Activated CD8-positive, alpha-beta T cell treated with anti-CD3 and anti-CD28 coated beads, Interleukin-2, amount 10 ng/mL, durations not matched to agents 7 days and 5 days (primary cell): ENCODE measurements at regions not wholly inside any gene's neighbourhood (a gene's known extent, or its start where the extent isn't known, plus 50 kb on each side); places are given as distances from the start of the nearest gene placed in this dataset.

Source experiments
- ATAC-seq: fragments of 150-1000 bp; cut with Tn5 transposase; one replicate; pipeline ENCODE4 v1.10.0; 2021; ENCODE audit warnings: moderate library complexity
- CTCF ChIA-PET: fragments of 350-600 bp; sonication (Branson Sonifier 250); formaldehyde crosslinking; loops from one replicate; lab custom pipeline; 2021; ENCODE audit warnings: antibody characterized with exemption; lab: Charles Lee
- POLR2A ChIA-PET: fragments of 350-600 bp; sonication (Branson Sonifier 250); formaldehyde crosslinking; loops from one replicate; lab custom pipeline; 2021; ENCODE audit warnings: antibody characterized with exemption; lab: Charles Lee
- DNase-seq: peaks from one replicate; pipeline ENCODE4 v3.0.0-alpha.2; 2020
- H3K27ac Mint-ChIP-seq: one replicate; pipeline ENCODE4 v1.8.0; 2021; ENCODE audit warnings: mild to moderate bottlenecking, mixed read lengths
- H3K27me3 Mint-ChIP-seq: one replicate; pipeline ENCODE4 v1.8.0; 2021; ENCODE audit warnings: low read depth, mixed read lengths
- H3K36me3 Mint-ChIP-seq: one replicate; pipeline ENCODE4 v1.8.0; 2021; ENCODE audit warnings: low read depth, mixed read lengths
- H3K4me1 Mint-ChIP-seq: one replicate; pipeline ENCODE4 v1.8.0; 2021; ENCODE audit warnings: low read depth, mixed read lengths
- H3K4me3 Mint-ChIP-seq: one replicate; pipeline ENCODE4 v1.8.0; 2021; ENCODE audit warnings: mild to moderate bottlenecking, mixed read lengths
- H3K9me3 Mint-ChIP-seq: one replicate; pipeline ENCODE4 v1.8.0; 2022; ENCODE audit warnings: mixed read lengths; ENCODE audit not compliant: insufficient read depth

DNA sequence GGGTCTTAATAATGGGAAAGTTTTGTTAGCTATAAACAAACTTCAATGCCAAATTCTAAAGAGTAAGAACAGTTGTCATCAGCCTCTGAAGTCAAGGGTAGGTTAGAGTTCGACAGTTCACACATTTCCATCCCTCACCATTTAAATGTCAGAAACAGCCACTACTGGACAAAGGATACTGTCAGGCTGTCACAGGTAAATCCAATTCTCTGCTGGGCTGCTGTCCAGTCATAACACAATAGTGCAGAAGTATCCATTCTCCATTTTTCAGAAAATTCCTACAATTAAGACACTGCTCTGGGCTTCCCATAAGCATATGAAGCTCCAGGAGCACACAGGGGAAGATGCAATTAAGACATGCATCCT is 221.4 kb downstream of the RPS29 start:
- no peaks in the 10 kb centered on the region for H3K36me3 Mint-ChIP-seq
- ATAC-seq (no peak), DNase-seq (no peak)
- H3K4me3 Mint-ChIP-seq: no peak overlapping the region
- POLR2A ChIA-PET: no interaction called here
- no peak overlapping the region for H3K27ac Mint-ChIP-seq
- CTCF ChIA-PET: no interaction called here
- no peaks in the 10 kb centered on the region for H3K4me1 Mint-ChIP-seq
- no peaks in the 10 kb centered on the region for H3K9me3 Mint-ChIP-seq
- H3K27me3 Mint-ChIP-seq: no peaks in the 10 kb centered on the region

DNA sequence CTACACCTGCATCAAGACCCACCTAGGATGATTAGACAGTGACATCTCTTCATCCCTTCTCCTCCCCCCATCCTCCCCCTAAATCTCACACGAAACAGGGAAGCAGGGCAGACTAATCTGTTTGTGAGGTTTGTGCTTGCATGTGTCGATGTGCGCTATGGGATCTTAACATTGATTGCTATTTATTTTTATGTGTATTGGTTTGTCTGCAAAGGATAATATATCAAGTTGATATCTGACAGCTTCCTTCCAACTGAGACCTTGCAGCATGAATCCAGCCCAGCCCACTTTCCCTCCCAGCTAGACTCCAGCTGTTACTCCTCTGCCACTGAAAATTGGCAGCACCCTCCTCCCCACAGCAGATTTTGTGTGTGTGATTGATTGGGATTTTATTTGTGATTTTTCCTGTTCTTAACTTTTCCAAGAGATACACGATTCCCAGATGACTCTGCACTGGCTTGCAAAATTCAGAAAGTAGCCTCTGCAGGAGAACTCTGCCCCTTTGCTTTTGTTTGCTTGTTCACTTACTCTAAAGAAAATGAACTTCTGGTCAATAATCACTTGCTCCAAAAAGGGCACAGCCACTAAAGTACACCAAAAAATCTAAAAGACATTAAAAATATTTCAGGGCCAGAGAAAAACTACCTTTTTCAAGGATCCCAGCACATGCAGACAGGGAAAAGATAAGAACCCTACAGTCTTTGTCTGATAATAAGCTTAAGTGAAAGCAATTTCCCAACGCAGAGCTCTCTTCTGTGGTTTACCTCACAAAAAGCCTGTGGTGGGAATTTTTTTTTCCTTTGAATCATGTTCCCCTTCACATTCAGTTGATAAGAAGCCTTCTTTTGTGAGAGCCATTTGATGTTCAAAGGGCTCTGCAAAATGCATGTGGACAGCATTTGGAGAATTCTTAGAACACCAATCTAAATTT is 222.1 kb downstream of the RPS29 start:
- no peak overlapping the region for H3K4me3 Mint-ChIP-seq
- CTCF ChIA-PET: no interaction called here
- no peaks in the 10 kb centered on the region for H3K4me1 Mint-ChIP-seq
- H3K9me3 Mint-ChIP-seq: no peaks in the 10 kb centered on the region
- ATAC-seq (no peak), DNase-seq (no peak)
- peaks cover under 1% of the 10 kb centered on the region for H3K27me3 Mint-ChIP-seq
- POLR2A ChIA-PET: no interaction called here
- H3K27ac Mint-ChIP-seq: no peak overlapping the region
- H3K36me3 Mint-ChIP-seq: no peaks in the 10 kb centered on the region

DNA sequence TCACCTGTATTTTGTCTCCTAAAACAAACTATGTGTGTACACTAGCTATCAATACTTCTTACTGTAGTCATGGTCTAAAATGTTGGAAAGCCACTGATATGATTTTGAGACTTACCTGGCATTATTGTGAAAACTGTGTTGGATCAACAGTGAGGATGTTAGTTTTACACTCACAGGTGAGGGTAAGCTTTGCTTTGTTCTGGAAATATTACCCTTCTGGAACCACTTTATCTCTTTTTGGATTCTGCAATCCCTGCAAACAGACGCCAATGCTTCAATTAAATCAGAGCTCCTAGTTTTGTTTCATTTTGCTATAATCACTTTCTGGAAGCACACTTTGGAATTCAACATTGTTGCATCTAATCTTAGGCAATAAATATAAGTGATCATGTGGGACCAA is 223.3 kb downstream of the RPS29 start:
- Mint-ChIP-seq H3K4me1 (no peaks in the 10 kb centered on the region), H3K27me3 (peaks cover 1% of the 10 kb centered on the region), H3K4me3 (no peak overlapping the region), H3K36me3 (no peaks in the 10 kb centered on the region), H3K9me3 (no peaks in the 10 kb centered on the region), H3K27ac (no peak overlapping the region)
- no peak for DNase-seq
- CTCF ChIA-PET: no interaction called here
- ATAC-seq: no peak
- POLR2A ChIA-PET: no interaction called here

DNA sequence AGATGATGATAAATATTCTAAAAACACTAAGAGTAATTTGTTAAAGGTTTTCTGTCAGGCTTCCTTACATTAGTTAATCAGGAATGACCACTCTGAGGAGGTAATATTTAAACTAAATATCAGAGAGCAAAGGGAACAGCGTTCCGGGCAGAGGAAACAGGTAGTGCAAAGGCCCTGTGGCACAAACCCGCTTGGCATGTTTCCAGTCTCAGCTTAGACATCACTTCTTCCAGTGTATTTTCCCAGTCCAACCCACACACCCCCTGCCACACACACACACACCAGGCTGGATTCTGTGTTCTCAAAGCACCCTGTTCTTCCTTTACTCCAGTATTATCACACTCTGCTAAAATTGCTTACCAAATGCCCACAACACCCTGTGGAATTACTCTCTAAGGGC is 247.1 kb downstream of the RPS29 start:
- CTCF ChIA-PET: no interaction called here
- no peak overlapping the region for H3K4me3 Mint-ChIP-seq
- ATAC-seq (no peak), DNase-seq (no peak)
- H3K27me3 Mint-ChIP-seq: no peaks in the 10 kb centered on the region
- no peak overlapping the region for H3K27ac Mint-ChIP-seq
- POLR2A ChIA-PET: no interaction called here
- no peaks in the 10 kb centered on the region for H3K9me3 Mint-ChIP-seq
- peaks cover 6% of the 10 kb centered on the region for H3K4me1 Mint-ChIP-seq
- H3K36me3 Mint-ChIP-seq: no peaks in the 10 kb centered on the region

DNA sequence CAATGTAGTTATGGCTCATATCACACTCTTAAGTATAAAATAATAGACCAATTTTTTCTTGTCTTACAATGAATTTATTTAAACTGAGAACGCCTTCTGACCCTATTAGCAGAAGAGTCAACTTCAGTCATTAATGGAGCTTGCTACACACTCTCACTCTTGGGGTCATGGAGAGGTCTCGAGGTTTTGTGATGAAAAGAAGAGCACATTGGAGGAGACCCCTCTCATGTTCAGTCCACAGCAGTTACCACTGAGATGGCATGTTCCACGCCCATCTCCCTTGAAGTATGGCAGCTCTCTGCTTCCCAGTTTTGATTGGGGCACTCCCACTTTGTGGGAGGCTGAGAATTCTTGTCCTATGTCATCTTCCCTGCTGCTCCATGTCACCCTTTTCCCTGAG is 266.4 kb downstream of the RPS29 start:
- no peaks in the 10 kb centered on the region for H3K36me3 Mint-ChIP-seq
- no peak overlapping the region for H3K4me3 Mint-ChIP-seq
- ChIA-PET POLR2A (no interaction called here), CTCF (no interaction called here)
- no peaks in the 10 kb centered on the region for H3K4me1 Mint-ChIP-seq
- ATAC-seq: no peak
- H3K27me3 Mint-ChIP-seq: peaks cover 4% of the 10 kb centered on the region
- no peaks in the 10 kb centered on the region for H3K9me3 Mint-ChIP-seq
- no peak for DNase-seq
- no peak overlapping the region for H3K27ac Mint-ChIP-seq

DNA sequence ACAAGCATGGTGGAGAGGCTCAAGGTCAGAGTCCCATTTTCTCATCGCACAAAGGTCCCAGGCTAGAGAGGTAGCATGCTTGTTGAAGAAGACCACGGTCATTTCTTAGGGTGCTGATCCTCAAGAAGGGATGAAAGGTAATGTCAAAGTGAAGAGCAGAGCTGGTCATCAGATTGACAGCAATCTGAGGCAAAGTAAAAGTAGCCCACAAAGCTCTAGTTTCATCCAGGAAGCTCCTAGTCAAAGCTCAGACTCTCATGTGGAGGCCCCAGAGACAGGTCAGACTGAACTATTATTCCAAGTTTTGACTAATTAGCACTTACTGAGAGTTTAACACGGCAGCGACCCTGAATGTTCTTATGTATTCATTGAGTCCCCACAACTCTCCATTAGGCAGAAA is 270.6 kb downstream of the RPS29 start:
- H3K27ac Mint-ChIP-seq: no peak overlapping the region
- H3K4me1 Mint-ChIP-seq: no peaks in the 10 kb centered on the region
- H3K27me3 Mint-ChIP-seq: no peaks in the 10 kb centered on the region
- DNase-seq: no peak
- no peak for ATAC-seq
- H3K36me3 Mint-ChIP-seq: no peaks in the 10 kb centered on the region
- no peaks in the 10 kb centered on the region for H3K9me3 Mint-ChIP-seq
- POLR2A ChIA-PET: no interaction called here
- CTCF ChIA-PET: no interaction called here
- no peak overlapping the region for H3K4me3 Mint-ChIP-seq

DNA sequence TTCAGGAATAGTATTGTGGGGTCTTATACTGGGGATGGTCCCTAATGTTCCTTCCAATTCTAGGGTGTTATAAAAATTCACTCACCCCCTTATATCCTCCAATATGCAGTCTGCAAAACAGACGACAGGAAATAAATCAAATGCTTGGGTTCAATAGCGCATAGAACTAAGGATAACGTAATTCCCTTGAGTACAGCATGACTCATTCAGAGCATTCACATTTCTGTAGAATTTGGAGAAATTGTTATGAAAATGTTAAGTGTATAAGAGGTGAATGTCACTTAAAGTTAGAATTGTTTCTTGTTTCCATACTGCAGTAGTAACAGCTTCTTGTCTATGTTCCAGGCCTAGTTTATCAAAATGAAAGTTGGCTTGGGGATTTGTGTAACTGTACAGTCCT is 271.4 kb downstream of the RPS29 start:
- Mint-ChIP-seq H3K27me3 (no peaks in the 10 kb centered on the region), H3K4me1 (no peaks in the 10 kb centered on the region), H3K9me3 (no peaks in the 10 kb centered on the region), H3K36me3 (no peaks in the 10 kb centered on the region), H3K27ac (no peak overlapping the region), H3K4me3 (no peak overlapping the region)
- ATAC-seq (no peak), DNase-seq (no peak)
- CTCF ChIA-PET: no interaction called here
- POLR2A ChIA-PET: interaction anchor here (0.6 kb wide), 1 partner anchor 1724 kb away, joined by 3 read pairs; no protein-coding TSS in a partner anchor

DNA sequence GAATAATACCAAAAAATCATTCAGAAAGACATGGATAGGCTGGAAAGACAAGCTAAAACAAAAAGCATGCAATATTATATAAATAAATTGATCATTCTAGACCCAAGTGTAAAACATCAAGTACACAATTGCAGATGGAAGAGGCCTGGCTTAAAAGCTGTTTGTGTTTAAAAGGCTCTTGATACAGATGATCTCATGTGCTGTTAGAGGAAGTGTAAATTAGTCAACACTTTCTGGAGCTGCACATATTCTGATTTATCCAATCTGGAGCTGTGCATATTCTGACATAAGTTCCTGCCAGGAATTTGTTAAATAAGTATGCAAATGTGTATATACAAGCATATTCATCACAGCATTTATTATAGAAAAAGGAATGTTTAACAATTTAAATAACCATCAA is 273.1 kb downstream of the RPS29 start:
- Mint-ChIP-seq H3K4me1 (no peaks in the 10 kb centered on the region), H3K36me3 (no peaks in the 10 kb centered on the region), H3K9me3 (no peaks in the 10 kb centered on the region), H3K4me3 (no peak overlapping the region), H3K27me3 (no peaks in the 10 kb centered on the region), H3K27ac (no peak overlapping the region)
- ChIA-PET CTCF (no interaction called here), POLR2A (no interaction called here)
- ATAC-seq (no peak), DNase-seq (no peak)

DNA sequence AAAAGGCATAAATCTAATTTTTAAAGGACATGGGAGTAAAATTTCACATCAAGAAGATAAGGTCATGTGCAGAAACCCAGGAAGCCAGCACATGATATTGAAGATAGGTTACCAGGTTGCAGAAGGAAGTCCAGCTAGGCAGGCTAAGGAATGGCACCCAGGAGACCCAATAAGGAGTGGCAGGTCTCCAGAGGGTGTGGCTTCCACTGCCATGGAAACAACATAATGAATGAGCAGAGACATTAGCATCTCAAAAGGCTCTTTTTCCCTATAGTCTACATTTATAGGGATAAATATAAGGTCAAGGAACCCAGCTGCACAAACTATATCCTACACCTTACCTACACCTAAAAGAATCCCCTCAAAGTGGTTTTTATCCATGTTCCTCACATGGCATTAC is 275.9 kb downstream of the RPS29 start:
- DNase-seq: no peak
- H3K4me1 Mint-ChIP-seq: no peaks in the 10 kb centered on the region
- H3K27me3 Mint-ChIP-seq: no peaks in the 10 kb centered on the region
- ChIA-PET POLR2A (no interaction called here), CTCF (no interaction called here)
- H3K27ac Mint-ChIP-seq: no peak overlapping the region
- H3K4me3 Mint-ChIP-seq: no peak overlapping the region
- no peaks in the 10 kb centered on the region for H3K9me3 Mint-ChIP-seq
- no peak for ATAC-seq
- H3K36me3 Mint-ChIP-seq: no peaks in the 10 kb centered on the region

DNA sequence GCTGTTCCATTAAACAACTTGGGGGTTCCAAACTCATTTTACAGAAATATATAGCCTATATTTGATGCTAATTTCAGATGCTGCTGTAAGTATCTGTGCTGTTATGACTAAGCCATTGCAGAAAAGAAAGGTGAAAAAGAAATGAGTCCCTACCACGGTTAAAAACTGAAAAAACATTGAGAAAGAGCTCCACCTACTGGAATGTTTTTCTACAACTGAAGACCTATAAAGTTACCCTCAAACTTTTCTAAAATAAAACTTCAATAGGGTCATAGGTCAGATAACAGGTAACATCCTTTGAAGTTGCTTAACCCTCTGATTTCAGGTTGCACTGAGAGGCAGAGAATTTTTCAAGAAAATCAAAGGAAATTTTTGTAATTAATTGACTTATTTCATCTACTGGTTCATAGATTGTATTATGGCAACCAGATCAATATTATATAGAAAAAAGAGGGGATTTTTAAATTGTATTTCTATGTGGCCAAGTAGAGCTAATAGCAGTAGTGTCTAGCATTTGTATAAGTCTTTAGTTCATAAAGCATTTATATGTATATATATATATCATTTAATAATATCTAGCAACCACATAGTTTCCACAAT is 279.9 kb downstream of the RPS29 start:
- CTCF ChIA-PET: interaction anchor here (0.7 to 1.7 kb wide), 6 partner anchors 10 to 155 kb away, joined by 3 to 4 read pairs (median 4); no protein-coding TSS in a partner anchor

DNA sequence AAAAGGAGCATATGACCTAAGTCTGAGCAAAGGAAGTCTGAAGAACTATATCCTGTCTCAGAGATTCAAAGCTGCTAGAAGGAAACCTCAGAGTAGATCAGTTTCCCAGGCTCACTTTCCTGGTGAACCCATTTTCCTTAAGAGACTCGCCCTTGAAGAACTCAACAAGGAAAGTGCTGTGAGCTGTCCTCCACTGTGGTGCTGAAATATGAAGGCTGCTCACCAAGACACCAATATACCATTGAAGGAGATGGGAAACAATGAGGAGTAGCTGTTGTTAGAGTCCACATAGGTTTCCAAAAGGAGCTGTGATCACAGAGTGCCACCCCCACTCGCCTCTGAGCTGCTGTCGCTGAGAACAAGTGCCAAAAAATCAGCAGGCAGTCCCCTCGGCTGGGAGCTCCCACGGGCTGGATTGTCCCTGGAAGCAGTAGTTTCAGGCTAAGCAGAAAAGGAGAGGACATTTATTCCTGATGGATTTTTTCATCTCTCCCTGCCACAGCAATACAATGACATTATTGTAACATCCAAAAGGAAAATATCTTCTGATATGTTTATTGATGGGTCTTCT is 282.1 kb downstream of the RPS29 start:
- Mint-ChIP-seq H3K9me3 (no peaks in the 10 kb centered on the region), H3K4me3 (no peak overlapping the region), H3K4me1 (no peaks in the 10 kb centered on the region), H3K27ac (no peak overlapping the region), H3K27me3 (no peaks in the 10 kb centered on the region), H3K36me3 (no peaks in the 10 kb centered on the region)
- ATAC-seq (no peak), DNase-seq (peak; percentile 27)
- POLR2A ChIA-PET: no interaction called here
- CTCF ChIA-PET: no interaction called here

More for the DNA sequence above, 279.9 kb downstream of the RPS29 start:
- Mint-ChIP-seq H3K4me3 (no peak overlapping the region), H3K36me3 (no peaks in the 10 kb centered on the region), H3K27ac (no peak overlapping the region), H3K4me1 (no peaks in the 10 kb centered on the region), H3K9me3 (no peaks in the 10 kb centered on the region), H3K27me3 (no peaks in the 10 kb centered on the region)
- DNase-seq (no peak), ATAC-seq (no peak)
- POLR2A ChIA-PET: no interaction called here

DNA sequence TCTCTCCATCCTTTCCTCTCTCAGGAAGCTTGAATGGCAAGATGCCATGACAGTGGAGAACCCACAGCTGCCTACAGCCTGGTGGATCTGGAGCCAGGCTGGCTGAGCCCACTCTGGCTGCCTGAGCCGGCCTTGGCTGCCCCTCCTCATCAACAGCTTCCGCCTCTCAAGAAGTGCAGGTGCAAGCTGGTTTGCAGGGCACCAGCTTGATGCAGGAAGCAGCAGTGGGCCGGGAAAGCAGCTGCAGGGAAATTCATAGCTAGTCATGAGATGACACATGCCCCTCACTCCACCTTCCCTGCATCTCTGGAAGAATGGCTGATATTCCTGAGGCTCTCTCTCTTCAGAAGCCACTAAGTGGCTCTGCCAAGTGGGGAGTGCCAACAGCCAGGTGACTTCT is 289.1 kb downstream of the RPS29 start:
- Mint-ChIP-seq H3K27ac (no peak overlapping the region), H3K4me1 (no peaks in the 10 kb centered on the region), H3K4me3 (no peak overlapping the region), H3K27me3 (no peaks in the 10 kb centered on the region), H3K36me3 (no peaks in the 10 kb centered on the region), H3K9me3 (no peaks in the 10 kb centered on the region)
- ATAC-seq: no peak
- POLR2A ChIA-PET: no interaction called here
- DNase-seq: no peak
- CTCF ChIA-PET: interaction anchor here (1.1 kb wide), 1 partner anchor 9 kb away, joined by 4 read pairs; no protein-coding TSS in a partner anchor
